Upper lobe of left lung (tissue), 6 donors: ENCODE measurements at regions not wholly inside any gene's neighbourhood (a gene's known extent, or its start where the extent isn't known, plus 50 kb on each side); places are given as distances from the start of the nearest gene placed in this dataset.
"Not testable (repeated sequence)": the region's sequence is repeated elsewhere in the genome, so short reads cannot be mapped to it uniquely, and the experiment has no call there.

Experiments used
- ATAC-seq, 2 donors: fragments of 200-7000 bp; cut with Tn5 transposase; one replicate each; pipeline ENCODE4 v1.9.1; 2022; ENCODE audit warnings: mild to moderate bottlenecking in 2 of 2, moderate library complexity in 2 of 2; ENCODE audit not compliant: low FRiP score in 2 of 2
- DNase-seq, 2 donors: peaks; one replicate each; pipeline ENCODE4 v3.0.0-alpha.2; 2019 to 2020
- H3K27ac ChIP-seq, 4 donors: fragments of 200-600 bp; sonication (generic); one replicate each; pipeline ENCODE4 v1.5.1; 2016 to 2019
- H3K27me3 ChIP-seq, 4 donors: fragments of 200-600 bp; sonication (generic); one replicate each; pipeline ENCODE4 v1.5.1; 2017 to 2019
- H3K36me3 ChIP-seq, 4 donors: fragments of 200-600 bp; sonication (generic); one replicate each; pipeline ENCODE4 v1.5.1; 2016 to 2019
- H3K4me1 ChIP-seq, 4 donors: fragments of 200-600 bp; sonication (generic); one replicate each; pipeline ENCODE4 v1.5.1; 2018 to 2019
- H3K4me3 ChIP-seq, 4 donors: fragments of 200-600 bp; sonication (generic); one replicate each; pipeline ENCODE4 v1.5.1; 2017 to 2019; ENCODE audit warnings: mild to moderate bottlenecking in 2 of 4, moderate library complexity in 1 of 4
- H3K9me3 ChIP-seq, 4 donors: fragments of 200-600 bp; sonication (generic); one replicate each; pipeline ENCODE4 v1.5.1; 2018 to 2019
- EP300 ChIP-seq, 4 donors: sonication (generic); formaldehyde crosslinking; IDR thresholded peaks; one replicate each; pipeline ENCODE4 v1.5.1; 2017; ENCODE audit warnings: antibody characterized with exemption in 4 of 4, control low read depth in 2 of 4
- POLR2A ChIP-seq, 4 donors: fragments of 450-650 bp; IDR thresholded peaks; one replicate each; pipeline ENCODE4 v1.5.1; 2016 to 2017; ENCODE audit warnings: antibody characterized with exemption in 4 of 4, mild to moderate bottlenecking in 2 of 4
- POLR2AphosphoS5 ChIP-seq, 2 donors: sonication (generic); formaldehyde crosslinking; IDR thresholded peaks; one replicate each; pipeline ENCODE4 v1.5.1; 2017; ENCODE audit warnings: antibody characterized with exemption in 2 of 2
- WGBS, 2 donors: methylation state at CpG; one replicate each; pipeline ENCODE4 v1.1.5; 2017 to 2018; 5-methylcytosine and 5-hydroxymethylcytosine counted together
- TF ChIP-seq, protein P1 (sequence below), 6 experiments: fragments of 450-650 bp in 4 of 6; fragments of 200-600 bp in 2 of 6; sonication (generic) in 2 of 6; IDR thresholded peaks; one replicate each; pipeline ENCODE4 v1.5.1; 2016 to 2019; ENCODE audit warnings: antibody characterized with exemption in 6 of 6
- donor health status: DM: no; HTN: no; CAD: no; lungs with moderate emphysema.
- donor health status: DM: no; HTN: yes; CAD: no; lungs with severe emphysema.

DNA sequence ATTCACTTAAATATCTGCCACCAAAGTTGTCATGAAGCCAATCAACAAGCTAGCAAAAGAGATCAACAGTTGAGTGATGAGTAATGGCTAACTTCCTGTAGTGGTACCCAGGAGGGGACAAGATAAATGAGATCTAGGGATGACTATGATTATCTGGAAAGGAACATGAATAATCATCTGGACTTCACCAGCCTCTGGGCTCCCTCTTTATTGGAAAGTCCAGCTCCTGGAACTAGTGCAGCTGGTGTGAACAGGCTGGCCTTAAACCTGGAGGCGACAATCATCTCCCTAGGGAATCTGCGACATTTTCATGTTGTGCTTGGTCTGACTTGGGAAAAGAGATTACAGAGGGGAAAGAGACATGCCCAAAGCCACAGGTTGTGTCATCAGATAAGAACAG lies 518.6 kb downstream of the GRIN2A start:
- H3K4me3 ChIP-seq: no peak overlapping the region
- 87 to 94% methylated on average over 2 of the region's 2 CpGs for WGBS, 2 donors
- H3K27me3 ChIP-seq: no peaks in the 10 kb centered on the region
- H3K4me1 ChIP-seq: no peaks in the 10 kb centered on the region
- H3K36me3 ChIP-seq: no peaks in the 10 kb centered on the region
- DNase-seq (no peak), ATAC-seq (no peak)
- no peak for TF ChIP-seq POLR2A (IDR thresholded peaks at IDR 0.05)
- no peak for TF ChIP-seq POLR2AphosphoS5 (IDR thresholded peaks at IDR 0.05)
- no peak for TF ChIP-seq EP300 (IDR thresholded peaks at IDR 0.05)
- TF ChIP-seq, protein P1, sequence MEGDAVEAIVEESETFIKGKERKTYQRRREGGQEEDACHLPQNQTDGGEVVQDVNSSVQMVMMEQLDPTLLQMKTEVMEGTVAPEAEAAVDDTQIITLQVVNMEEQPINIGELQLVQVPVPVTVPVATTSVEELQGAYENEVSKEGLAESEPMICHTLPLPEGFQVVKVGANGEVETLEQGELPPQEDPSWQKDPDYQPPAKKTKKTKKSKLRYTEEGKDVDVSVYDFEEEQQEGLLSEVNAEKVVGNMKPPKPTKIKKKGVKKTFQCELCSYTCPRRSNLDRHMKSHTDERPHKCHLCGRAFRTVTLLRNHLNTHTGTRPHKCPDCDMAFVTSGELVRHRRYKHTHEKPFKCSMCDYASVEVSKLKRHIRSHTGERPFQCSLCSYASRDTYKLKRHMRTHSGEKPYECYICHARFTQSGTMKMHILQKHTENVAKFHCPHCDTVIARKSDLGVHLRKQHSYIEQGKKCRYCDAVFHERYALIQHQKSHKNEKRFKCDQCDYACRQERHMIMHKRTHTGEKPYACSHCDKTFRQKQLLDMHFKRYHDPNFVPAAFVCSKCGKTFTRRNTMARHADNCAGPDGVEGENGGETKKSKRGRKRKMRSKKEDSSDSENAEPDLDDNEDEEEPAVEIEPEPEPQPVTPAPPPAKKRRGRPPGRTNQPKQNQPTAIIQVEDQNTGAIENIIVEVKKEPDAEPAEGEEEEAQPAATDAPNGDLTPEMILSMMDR (IDR thresholded peaks at IDR 0.05): no peak
- no peak overlapping the region for H3K27ac ChIP-seq
- H3K9me3 ChIP-seq: no peaks in the 10 kb centered on the region

DNA sequence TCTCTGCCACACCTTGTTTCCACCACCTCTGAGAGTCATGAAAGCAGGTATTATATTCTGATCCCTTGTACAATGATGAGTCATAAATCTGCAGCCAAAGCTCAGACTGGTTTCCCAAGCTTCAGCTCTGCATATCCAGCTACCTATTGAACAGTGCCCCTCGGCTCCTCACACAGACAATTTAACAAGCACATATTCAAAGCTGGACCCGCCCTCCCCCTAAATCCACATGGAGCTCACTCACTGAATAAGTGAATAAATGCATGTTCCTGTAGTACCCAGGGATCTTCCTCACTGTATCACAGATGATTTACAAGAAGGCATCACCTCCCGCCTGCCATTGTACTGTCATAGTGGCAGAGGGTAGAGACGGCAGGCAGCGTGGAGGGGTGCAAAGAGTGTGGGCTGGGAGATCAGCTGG lies 516.4 kb downstream of the GRIN2A start:
- Histone ChIP-seq H3K27ac (no peak overlapping the region), H3K9me3 (no peaks in the 10 kb centered on the region), H3K4me1 (no peaks in the 10 kb centered on the region), H3K27me3 (no peaks in the 10 kb centered on the region), H3K36me3 (no peaks in the 10 kb centered on the region), H3K4me3 (no peak overlapping the region)
- TF ChIP-seq POLR2AphosphoS5 (IDR thresholded peaks at IDR 0.05) (no peak), POLR2A (IDR thresholded peaks at IDR 0.05) (no peak), EP300 (IDR thresholded peaks at IDR 0.05) (no peak)
- TF ChIP-seq, protein P1 (IDR thresholded peaks at IDR 0.05): no peak
- WGBS, 2 donors: 87 to 90% methylated on average over 5 of the region's 5 CpGs
- ATAC-seq (no peak), DNase-seq (no peak)

DNA sequence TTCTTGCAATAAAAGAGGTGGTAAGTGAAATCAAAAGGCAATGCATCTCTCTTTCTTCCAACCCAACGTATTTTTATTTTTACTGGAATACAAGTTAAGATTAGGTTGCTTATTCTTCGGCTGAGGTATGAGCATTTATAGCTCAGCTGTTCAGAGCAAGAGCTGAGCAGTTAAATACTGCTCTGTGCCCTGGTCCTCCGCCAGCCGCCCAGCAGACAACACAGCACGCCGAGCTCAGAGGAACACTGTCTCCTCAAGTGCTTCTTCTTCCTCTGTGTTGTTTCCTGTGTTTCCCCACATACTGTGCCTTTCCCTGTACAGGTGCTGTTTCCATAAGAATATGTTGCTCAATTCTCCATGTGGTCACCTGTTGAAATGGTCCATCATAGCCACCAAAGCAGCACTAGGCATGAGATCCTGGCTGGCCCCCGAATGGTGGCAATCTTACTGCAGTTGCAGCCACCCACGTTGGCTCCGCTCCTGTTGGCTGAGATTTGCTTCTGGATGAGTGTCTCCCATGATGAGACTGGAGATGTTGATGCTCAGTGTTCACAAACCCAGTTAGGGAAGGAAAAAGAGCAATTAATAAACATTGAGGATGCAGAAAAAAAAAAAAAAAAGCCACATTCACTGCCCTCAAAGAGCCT lies 515.3 kb downstream of the GRIN2A start:
- Histone ChIP-seq H3K36me3 (no peaks in the 10 kb centered on the region), H3K27me3 (no peaks in the 10 kb centered on the region), H3K4me3 (no peak overlapping the region), H3K9me3 (no peaks in the 10 kb centered on the region), H3K4me1 (no peaks in the 10 kb centered on the region), H3K27ac (no peak overlapping the region)
- no peak for DNase-seq
- 69 to 78% methylated on average over 9 of the region's 9 CpGs for WGBS, 2 donors
- TF ChIP-seq POLR2A (IDR thresholded peaks at IDR 0.05) (no peak), EP300 (IDR thresholded peaks at IDR 0.05) (no peak), POLR2AphosphoS5 (IDR thresholded peaks at IDR 0.05) (no peak)
- TF ChIP-seq, protein P1 (IDR thresholded peaks at IDR 0.05): no peak
- ATAC-seq: no peak

DNA sequence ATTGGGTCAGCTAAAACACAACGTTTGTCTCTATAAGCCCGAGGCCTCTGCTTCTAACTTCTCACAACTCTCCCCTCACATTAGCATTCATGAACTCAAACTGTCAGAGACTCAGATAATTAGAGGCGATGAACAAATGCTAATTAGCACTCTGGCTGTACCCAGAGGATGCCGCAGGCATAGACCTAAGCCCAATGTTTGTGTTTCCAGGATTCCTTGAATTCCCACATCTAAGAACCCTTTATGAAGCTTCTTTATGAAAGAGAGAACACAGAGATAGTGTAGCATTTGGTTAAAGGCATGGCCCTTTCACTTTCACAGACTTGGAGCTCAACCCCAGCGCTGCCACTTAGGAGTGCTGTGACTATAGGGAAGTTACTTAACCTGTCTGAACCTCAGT lies 512.2 kb downstream of the GRIN2A start:
- TF ChIP-seq POLR2AphosphoS5 (IDR thresholded peaks at IDR 0.05): no peak
- no peak for TF ChIP-seq POLR2A (IDR thresholded peaks at IDR 0.05)
- TF ChIP-seq EP300 (IDR thresholded peaks at IDR 0.05): no peak
- TF ChIP-seq, protein P1 (IDR thresholded peaks at IDR 0.05): no peak
- no peaks in the 10 kb centered on the region for H3K9me3 ChIP-seq
- ATAC-seq: no peak
- no peaks in the 10 kb centered on the region for H3K27me3 ChIP-seq
- no peak for DNase-seq
- no peaks in the 10 kb centered on the region for H3K36me3 ChIP-seq
- WGBS, 2 donors: 36 to 48% methylated on average over 5 of the region's 5 CpGs
- no peak overlapping the region for H3K27ac ChIP-seq
- H3K4me3 ChIP-seq: no peak overlapping the region
- H3K4me1 ChIP-seq: no peaks in the 10 kb centered on the region

DNA sequence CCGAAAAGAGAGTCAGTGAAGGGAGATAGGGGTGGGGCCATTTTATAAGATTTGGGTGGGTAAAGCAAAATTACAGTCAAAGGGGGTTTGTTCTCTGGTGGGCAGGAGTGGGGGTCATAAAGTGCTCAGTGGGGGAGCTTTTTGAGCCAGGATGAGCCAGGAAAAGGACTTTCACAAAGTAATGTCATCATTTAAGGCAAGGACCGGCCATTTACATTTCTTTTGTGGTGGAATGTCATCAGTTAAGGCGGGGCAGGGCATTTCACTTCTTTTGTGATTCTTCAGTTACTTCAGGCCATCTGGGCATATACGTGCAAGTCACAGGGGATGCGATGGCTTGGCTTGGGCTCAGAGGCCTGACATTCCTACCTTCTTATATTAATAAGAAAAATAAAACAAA lies 511.6 kb downstream of the GRIN2A start:
- H3K4me3 ChIP-seq, H3K9me3 ChIP-seq, DNase-seq, H3K27ac ChIP-seq, ATAC-seq, H3K36me3 ChIP-seq, H3K27me3 ChIP-seq, H3K4me1 ChIP-seq: not testable (repeated sequence)
- WGBS, 2 donors: 79 to 80% methylated on average over 5 of the region's 5 CpGs

DNA sequence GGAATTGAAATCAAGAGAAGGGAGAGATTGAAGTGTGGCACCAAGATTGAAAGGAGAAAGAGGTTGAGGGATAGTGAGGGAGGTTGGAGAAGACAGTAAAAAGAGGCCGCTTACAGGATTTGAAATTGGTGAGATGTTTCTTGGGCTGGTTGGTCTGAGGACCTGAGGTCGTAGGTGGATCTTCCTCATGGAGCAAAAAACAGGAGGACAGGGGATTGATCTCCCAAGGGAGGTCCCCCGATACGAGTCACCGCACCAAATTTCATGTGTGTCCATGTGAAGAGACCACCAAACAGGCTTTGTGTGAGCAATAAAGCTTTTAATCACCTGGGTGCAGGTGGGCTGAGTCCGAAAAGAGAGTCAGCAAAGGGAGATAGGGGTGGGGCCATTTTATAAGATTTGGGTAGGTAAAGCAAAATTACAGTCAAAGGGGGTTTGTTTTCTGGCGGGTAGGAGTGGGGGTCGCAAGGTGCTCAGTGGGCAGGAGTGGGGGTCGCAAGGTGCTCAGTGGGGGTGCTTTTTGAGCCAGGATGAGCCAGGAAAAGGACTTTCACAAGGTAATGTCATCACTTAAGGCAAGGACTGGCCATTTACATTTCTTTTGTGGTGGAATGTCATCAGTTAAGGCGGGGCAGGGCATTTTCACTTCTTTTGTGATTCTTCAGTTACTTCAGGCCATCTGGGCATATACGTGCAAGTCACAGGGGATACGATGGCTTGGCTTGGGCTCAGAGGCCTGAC lies 505.5 kb downstream of the GRIN2A start:
- 91 to 96% methylated on average over 12 of the region's 12 CpGs for WGBS, 2 donors
- H3K27me3 ChIP-seq, ATAC-seq, H3K4me3 ChIP-seq, DNase-seq, H3K4me1 ChIP-seq, H3K9me3 ChIP-seq, H3K36me3 ChIP-seq, H3K27ac ChIP-seq: not testable (repeated sequence)
